SU-DHL-6 (cell line): ENCODE measurements at regions not wholly inside any gene's neighbourhood (a gene's known extent, or its start where the extent isn't known, plus 50 kb on each side); places are given as distances from the start of the nearest gene placed in this dataset.

ENCODE experiments used
- EZH2phosphoT487 ChIP-seq: fragments of 200-600 bp; sonication (generic), shearing (Covaris generic); conservative IDR thresholded peaks from 2 replicates; pipeline ENCODE4 v1.6.1; 2018; ENCODE audit warnings: mild to moderate bottlenecking, antibody characterized with exemption, low read length, moderate library complexity, mixed read lengths
- TF ChIP-seq, protein P1 (sequence below): fragments of 200-600 bp; sonication (generic); IDR thresholded peaks from one replicate; pipeline ENCODE4 v1.5.1; 2017; ENCODE audit warnings: antibody characterized with exemption, mild to moderate bottlenecking, low read length, moderate library complexity; ENCODE audit not compliant: insufficient read depth, poor library complexity, severe bottlenecking

DNA sequence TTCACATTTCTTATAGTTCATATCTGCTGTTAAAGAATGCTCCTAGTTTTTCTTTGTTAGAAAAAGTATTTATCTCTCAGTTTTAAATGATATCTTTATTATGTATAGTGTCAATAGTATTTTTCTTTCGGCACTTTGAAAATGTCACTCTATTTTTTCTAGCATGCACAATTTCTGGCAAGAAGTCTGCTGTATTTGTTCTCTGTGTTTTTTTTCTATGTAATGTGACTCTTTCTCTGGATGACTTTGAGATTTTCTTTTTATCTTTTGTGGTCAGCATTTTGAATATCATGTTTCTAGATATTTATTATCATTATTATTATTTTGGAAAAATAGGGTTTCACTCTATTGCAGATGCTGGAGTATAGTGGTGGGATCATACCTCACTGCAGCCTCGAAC is 285.2 kb downstream of the PTGER3 start:
- TF ChIP-seq, protein P1, sequence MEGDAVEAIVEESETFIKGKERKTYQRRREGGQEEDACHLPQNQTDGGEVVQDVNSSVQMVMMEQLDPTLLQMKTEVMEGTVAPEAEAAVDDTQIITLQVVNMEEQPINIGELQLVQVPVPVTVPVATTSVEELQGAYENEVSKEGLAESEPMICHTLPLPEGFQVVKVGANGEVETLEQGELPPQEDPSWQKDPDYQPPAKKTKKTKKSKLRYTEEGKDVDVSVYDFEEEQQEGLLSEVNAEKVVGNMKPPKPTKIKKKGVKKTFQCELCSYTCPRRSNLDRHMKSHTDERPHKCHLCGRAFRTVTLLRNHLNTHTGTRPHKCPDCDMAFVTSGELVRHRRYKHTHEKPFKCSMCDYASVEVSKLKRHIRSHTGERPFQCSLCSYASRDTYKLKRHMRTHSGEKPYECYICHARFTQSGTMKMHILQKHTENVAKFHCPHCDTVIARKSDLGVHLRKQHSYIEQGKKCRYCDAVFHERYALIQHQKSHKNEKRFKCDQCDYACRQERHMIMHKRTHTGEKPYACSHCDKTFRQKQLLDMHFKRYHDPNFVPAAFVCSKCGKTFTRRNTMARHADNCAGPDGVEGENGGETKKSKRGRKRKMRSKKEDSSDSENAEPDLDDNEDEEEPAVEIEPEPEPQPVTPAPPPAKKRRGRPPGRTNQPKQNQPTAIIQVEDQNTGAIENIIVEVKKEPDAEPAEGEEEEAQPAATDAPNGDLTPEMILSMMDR = no peak
- no peak for TF ChIP-seq EZH2phosphoT487
